ENCODE measurements at regions not wholly inside any gene's neighbourhood (a gene's known extent, or its start where the extent isn't known, plus 50 kb on each side); places are given as distances from the start of the nearest gene placed in this dataset.
"Not testable (repeated sequence)": the region's sequence is repeated elsewhere in the genome, so short reads cannot be mapped to it uniquely, and the experiment has no call there.

DNA sequence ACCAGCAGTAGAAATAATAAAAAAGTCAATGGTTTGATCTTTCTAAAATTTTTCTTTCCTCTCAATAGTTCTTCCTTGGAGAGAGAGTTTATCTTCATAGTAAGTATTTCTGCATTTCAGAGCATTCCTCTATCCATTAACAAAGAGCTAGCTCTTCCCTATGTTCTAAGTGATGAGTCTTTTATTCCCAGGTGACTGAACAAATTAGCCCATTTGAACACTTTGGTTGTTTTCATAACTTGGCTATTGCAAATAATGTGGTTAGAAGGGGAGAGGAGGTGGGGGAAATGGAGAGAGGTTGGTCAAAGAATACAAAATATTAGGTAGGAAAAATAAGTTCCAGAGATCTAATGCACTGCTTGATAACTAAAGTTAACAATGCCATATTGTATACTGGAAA, 598.9 kb downstream of the KCNT2 start:
- H3K4me1 Mint-ChIP-seq (ENCODE audit: low read depth, unreplicated experiment): no peaks in the 10 kb centered on the region
- no peaks in the 10 kb centered on the region for H3K36me3 Mint-ChIP-seq (ENCODE audit: unreplicated experiment)
- no peak for DNase-seq
- no peaks in the 10 kb centered on the region for H3K27me3 Mint-ChIP-seq (ENCODE audit: unreplicated experiment)
- no peak overlapping the region for H3K27ac Mint-ChIP-seq (ENCODE audit: unreplicated experiment)
- H3K4me3 Mint-ChIP-seq (ENCODE audit: unreplicated experiment): no peak overlapping the region
- TF ChIP-seq, protein P1, sequence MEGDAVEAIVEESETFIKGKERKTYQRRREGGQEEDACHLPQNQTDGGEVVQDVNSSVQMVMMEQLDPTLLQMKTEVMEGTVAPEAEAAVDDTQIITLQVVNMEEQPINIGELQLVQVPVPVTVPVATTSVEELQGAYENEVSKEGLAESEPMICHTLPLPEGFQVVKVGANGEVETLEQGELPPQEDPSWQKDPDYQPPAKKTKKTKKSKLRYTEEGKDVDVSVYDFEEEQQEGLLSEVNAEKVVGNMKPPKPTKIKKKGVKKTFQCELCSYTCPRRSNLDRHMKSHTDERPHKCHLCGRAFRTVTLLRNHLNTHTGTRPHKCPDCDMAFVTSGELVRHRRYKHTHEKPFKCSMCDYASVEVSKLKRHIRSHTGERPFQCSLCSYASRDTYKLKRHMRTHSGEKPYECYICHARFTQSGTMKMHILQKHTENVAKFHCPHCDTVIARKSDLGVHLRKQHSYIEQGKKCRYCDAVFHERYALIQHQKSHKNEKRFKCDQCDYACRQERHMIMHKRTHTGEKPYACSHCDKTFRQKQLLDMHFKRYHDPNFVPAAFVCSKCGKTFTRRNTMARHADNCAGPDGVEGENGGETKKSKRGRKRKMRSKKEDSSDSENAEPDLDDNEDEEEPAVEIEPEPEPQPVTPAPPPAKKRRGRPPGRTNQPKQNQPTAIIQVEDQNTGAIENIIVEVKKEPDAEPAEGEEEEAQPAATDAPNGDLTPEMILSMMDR (IDR thresholded peaks at IDR 0.05; ENCODE audit: partially characterized antibody, unreplicated experiment): no peak
- no peaks in the 10 kb centered on the region for H3K9me3 Mint-ChIP-seq (ENCODE audit: unreplicated experiment)

DNA sequence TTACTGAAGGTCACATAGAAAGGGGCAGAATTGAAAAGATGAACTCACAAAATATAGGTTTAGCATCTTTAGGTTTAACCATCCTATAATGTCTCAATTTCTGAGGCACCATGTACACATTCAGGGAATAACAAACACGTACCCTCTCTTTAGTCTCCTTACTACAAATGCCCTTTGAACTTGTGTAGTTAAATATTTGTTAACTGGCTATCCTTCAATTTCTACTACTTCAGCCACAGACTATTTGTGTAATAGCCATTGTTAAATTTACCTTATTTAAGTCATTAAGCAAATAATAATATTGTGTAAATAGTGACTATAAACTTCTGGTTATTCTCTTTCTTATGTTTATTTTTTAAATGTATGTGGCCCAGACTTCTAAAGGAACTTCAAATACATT, 600.5 kb downstream of the KCNT2 start:
- Mint-ChIP-seq H3K4me1 (ENCODE audit: low read depth, unreplicated experiment) (no peaks in the 10 kb centered on the region), H3K36me3 (ENCODE audit: unreplicated experiment) (no peaks in the 10 kb centered on the region), H3K27me3 (ENCODE audit: unreplicated experiment) (no peaks in the 10 kb centered on the region), H3K27ac (ENCODE audit: unreplicated experiment) (no peak overlapping the region), H3K9me3 (ENCODE audit: unreplicated experiment) (no peaks in the 10 kb centered on the region), H3K4me3 (ENCODE audit: unreplicated experiment) (no peak overlapping the region)
- no peak for DNase-seq
- TF ChIP-seq, protein P1 (IDR thresholded peaks at IDR 0.05; ENCODE audit: partially characterized antibody, unreplicated experiment): no peak

DNA sequence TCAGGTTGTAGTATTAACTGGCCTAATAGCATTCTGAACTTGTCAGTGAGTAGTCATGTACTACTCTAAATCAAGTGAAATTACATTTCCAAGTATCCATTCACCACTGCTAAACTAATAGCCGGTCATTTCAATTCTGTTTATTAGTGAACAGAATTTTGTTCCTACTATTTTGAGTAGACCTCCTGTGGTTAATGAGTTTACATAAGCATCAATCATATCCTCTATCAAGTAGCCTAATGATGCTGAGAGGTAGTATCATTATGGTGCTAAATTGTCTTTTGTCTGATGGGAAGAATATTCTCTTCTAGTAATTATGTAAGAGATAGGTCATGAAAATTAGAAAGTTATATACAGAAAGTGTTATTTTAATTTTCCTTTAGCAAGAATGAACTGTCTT, 602.8 kb downstream of the KCNT2 start:
- H3K27me3 Mint-ChIP-seq (ENCODE audit: unreplicated experiment): no peaks in the 10 kb centered on the region
- H3K4me3 Mint-ChIP-seq (ENCODE audit: unreplicated experiment): no peak overlapping the region
- no peak overlapping the region for H3K27ac Mint-ChIP-seq (ENCODE audit: unreplicated experiment)
- TF ChIP-seq, protein P1 (IDR thresholded peaks at IDR 0.05; ENCODE audit: partially characterized antibody, unreplicated experiment): no peak
- H3K36me3 Mint-ChIP-seq (ENCODE audit: unreplicated experiment): no peaks in the 10 kb centered on the region
- no peaks in the 10 kb centered on the region for H3K9me3 Mint-ChIP-seq (ENCODE audit: unreplicated experiment)
- DNase-seq: no peak
- H3K4me1 Mint-ChIP-seq (ENCODE audit: low read depth, unreplicated experiment): no peaks in the 10 kb centered on the region

DNA sequence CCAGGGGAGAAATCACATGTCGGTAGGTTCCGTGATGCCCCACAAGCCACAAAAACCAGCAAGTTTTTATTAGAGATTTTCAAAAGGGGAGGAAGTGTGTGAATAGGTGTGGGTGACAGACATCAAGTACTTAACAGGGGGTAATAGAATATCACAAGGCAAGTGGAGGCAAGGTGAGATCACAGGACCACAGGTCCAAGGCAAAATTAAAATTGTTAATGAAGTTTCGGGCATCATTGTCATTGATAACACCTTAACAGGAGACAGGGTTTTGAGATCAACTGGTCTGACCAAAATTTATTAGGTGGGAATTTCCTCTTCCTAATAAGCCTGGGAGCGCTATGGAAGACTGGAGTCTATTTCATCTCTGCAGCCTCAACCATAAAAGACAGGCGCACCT, 603.9 kb downstream of the KCNT2 start:
- H3K4me1 Mint-ChIP-seq (ENCODE audit: low read depth, unreplicated experiment); H3K27me3 Mint-ChIP-seq (ENCODE audit: unreplicated experiment); DNase-seq; H3K9me3 Mint-ChIP-seq (ENCODE audit: unreplicated experiment); H3K36me3 Mint-ChIP-seq (ENCODE audit: unreplicated experiment); H3K27ac Mint-ChIP-seq (ENCODE audit: unreplicated experiment); H3K4me3 Mint-ChIP-seq (ENCODE audit: unreplicated experiment): not testable (repeated sequence)

DNA sequence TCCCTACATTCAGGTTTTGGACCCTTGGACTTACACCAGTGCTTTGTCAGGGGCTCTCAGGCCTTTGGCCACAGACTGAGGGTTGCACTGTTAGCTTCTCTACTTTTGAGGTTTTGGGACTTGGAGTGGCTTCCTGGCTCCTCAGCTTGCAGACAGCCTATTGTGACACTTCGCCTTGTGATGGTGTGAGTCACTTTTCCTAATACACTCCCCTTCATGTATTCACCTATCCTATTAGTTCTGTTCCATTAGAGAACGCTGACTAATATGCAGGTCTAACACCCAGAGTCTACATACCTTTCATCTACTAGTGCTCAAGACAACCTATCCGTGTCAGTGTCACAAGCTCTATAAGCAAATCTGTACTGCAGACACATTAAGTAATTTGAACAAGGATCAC, 605.3 kb downstream of the KCNT2 start:
- no peak for DNase-seq
- H3K27me3 Mint-ChIP-seq (ENCODE audit: unreplicated experiment): no peaks in the 10 kb centered on the region
- H3K4me1 Mint-ChIP-seq (ENCODE audit: low read depth, unreplicated experiment): no peaks in the 10 kb centered on the region
- no peak overlapping the region for H3K27ac Mint-ChIP-seq (ENCODE audit: unreplicated experiment)
- TF ChIP-seq, protein P1 (IDR thresholded peaks at IDR 0.05; ENCODE audit: partially characterized antibody, unreplicated experiment): no peak
- H3K4me3 Mint-ChIP-seq (ENCODE audit: unreplicated experiment): no peak overlapping the region
- H3K36me3 Mint-ChIP-seq (ENCODE audit: unreplicated experiment): no peaks in the 10 kb centered on the region
- H3K9me3 Mint-ChIP-seq (ENCODE audit: unreplicated experiment): no peaks in the 10 kb centered on the region

DNA sequence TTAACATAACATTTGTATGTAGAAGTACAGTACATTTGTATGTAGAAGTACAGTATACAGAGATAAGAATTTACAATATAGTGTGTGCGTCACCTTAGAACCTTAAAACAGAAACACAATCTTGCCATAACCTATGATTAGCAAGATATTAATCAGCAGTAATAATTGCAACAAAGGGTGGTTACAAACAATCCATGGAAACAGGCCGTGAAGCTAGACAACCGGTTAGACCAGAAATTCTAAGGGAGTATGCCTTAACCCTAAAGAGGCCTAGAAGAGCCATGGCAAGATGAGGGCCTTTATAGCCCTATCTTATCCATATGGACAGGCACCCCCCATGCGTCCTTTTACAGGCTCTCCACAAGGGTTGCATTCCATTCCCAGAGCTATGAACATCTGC, 605.9 kb downstream of the KCNT2 start:
- H3K36me3 Mint-ChIP-seq (ENCODE audit: unreplicated experiment); H3K4me3 Mint-ChIP-seq (ENCODE audit: unreplicated experiment); H3K4me1 Mint-ChIP-seq (ENCODE audit: low read depth, unreplicated experiment); DNase-seq; H3K9me3 Mint-ChIP-seq (ENCODE audit: unreplicated experiment); H3K27me3 Mint-ChIP-seq (ENCODE audit: unreplicated experiment); H3K27ac Mint-ChIP-seq (ENCODE audit: unreplicated experiment): not testable (repeated sequence)
